RCC 7860 (cell line): ENCODE measurements at regions not wholly inside any gene's neighbourhood (a gene's known extent, or its start where the extent isn't known, plus 50 kb on each side); places are given as distances from the start of the nearest gene placed in this dataset.
"Not testable (repeated sequence)": the region's sequence is repeated elsewhere in the genome, so short reads cannot be mapped to it uniquely, and the experiment has no call there.

Experiments used
- DNase-seq: peaks from one replicate; pipeline ENCODE4 v3.0.0-alpha.2; 2015; ENCODE audit warnings: low spot score
- FAIRE-seq: peaks from 2 replicates; lab custom pipeline; 2012; peaks lifted over from hg19 to GRCh38; lab: Jason Lieb, UNC

DNA sequence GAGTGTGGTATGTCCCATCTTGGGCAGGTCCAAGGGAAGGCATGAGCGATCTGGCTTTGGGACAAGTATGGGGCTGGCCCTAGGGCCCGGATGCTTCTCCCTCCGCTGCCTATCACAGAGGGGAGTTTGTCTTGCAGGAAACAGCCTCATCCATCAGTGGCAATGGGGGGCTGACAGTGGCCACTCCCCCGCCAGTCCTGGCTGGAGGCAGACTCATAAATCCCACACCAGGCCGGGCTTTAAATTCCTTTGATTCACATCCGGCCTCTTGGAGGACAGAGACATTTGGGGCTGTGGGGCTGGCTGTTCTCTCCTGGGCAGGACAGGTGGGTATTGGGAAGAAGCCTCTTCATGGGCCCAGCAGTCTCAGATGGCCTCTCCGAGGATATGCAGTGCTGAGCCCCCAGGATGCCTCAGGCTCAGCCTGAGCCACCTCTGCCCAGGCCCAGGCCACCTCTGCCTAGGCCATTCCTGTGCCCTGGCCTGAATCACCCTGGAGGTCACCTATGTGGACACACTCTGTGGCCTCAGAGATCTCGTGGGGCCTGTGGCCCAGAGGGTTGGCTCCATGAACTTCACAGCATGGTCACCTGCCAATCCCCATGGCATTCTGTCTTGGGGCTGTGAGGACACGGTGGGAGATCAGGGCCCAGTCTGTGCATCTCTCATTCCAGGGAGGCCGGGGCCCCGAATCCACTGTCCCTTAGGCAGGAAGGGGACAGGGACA, 84.2 kb upstream of the GOLGA6L4 start:
- FAIRE-seq (no peak), DNase-seq (no peak)

- not testable (repeated sequence) for DNase-seq, FAIRE-seq
These were observed 83.1 kb upstream of the GOLGA6L4 start for GRCh38 chr15:84152381-84152979.

GRCh38 chr15:84153655-84154140, 81.9 kb upstream of the GOLGA6L4 start:
- DNase-seq, FAIRE-seq: not testable (repeated sequence)

GRCh38 chr15:84154314-84154713, 81.3 kb upstream of the GOLGA6L4 start:
- not testable (repeated sequence) for FAIRE-seq, DNase-seq

DNA sequence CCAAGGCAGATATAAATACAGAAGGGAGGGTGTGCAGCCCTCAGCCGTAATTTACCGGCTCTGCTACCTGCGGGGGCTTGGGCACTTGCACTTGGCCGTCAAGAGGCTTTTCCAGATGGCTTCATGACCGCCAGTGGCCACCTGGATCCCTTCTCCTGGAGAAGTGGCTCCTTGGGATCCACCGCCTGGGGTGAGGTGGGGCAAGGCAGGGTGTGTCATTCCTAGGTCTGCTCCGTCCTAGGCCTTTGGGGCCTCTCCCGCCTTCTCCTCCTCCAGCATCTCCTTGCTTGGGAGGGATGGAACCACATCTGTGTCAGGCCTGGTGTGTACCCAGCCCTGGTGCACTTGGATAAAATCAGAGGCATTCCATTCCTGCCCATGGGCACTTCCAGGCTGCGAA, 80.8 kb upstream of the GOLGA6L4 start:
- not testable (repeated sequence) for FAIRE-seq, DNase-seq

GRCh38 chr15:84155792-84156587, 79.6 kb upstream of the GOLGA6L4 start:
- FAIRE-seq, DNase-seq: not testable (repeated sequence)

GRCh38 chr15:84156588-84156840, 79.1 kb upstream of the GOLGA6L4 start:
- not testable (repeated sequence) for FAIRE-seq, DNase-seq

DNA sequence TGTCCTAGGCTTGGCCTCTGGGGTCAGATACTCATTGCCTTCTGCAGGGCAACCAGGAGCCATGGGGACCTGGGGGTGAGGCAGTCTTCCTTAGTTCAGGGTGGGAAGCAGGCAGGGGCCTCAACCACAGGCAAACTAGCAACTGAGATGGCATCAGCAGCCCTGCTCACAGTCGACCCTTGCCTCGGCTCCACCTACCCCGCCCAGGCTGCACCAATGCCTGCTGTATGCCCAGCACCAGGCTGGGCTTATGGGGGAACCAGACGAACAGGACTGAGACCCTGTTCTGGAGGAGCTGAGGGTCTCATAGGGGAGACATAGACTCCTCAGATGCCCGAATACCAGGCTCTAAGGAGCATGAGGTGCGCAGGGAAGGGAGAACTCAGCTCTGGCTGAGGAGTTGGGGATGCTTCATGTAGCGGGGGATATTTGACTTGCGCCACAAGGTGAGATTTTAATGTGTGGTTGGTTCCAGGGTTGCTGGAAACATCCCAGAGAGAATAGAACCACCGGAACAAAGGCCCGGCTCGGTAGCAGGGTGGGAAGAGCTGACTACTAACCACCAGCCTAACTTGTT, 78.4 kb upstream of the GOLGA6L4 start:
- not testable (repeated sequence) for DNase-seq, FAIRE-seq

DNA sequence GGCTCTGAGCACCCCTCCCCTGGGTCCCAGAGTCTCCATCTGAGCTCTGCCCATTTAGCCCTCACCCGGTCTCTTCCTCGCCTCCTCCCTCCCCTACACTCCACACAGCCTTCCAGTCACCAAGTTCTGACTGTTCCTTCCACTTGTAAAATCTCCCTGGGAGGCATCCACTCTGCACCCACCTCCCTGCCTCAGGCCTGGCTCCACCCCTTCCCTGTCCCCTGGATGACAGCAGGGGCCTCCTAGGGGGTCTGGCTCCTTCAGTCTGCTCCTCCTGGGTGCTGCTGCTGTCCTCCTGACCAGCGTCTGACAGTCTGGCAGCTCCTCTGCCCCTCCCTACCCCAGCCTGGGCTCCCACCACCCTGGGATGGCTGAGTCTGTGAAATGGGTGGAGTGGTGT, 77.7 kb upstream of the GOLGA6L4 start:
- not testable (repeated sequence) for DNase-seq, FAIRE-seq

GRCh38 chr15:84159346-84160269, 76.0 kb upstream of the GOLGA6L4 start:
- not testable (repeated sequence) for DNase-seq, FAIRE-seq

GRCh38 chr15:84164423-84165292, 70.9 kb upstream of the GOLGA6L4 start:
- DNase-seq, FAIRE-seq: not testable (repeated sequence)

GRCh38 chr15:84170029-84170428, 65.5 kb upstream of the GOLGA6L4 start:
- not testable (repeated sequence) for FAIRE-seq, DNase-seq

DNA sequence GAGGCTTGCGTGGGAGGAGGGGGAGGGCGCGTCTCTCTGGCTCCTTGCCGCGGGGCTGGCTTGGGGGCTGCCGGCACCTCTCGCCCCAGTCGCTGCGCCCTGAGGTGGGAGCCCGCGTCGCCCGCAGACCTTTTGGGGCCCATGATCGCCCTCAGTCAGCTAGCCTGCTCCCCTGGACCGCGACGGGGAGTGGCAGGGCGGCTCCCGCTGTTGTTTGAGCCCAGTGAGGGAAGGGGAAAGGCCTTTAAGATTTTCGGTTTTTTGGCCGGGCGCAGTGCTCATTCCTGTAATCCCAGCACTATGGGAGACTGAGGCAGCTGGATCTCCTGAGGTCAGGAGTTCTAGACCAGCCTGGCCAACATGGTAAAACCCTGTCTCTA, 62.4 kb upstream of the GOLGA6L4 start:
- not testable (repeated sequence) for FAIRE-seq, DNase-seq
